ENCODE measurements at regions not wholly inside any gene's neighbourhood (a gene's known extent, or its start where the extent isn't known, plus 50 kb on each side); places are given as distances from the start of the nearest gene placed in this dataset.

- H3K9me3 ChIP-seq (ENCODE audit: control insufficient read depth in 2 of 2, low read length in 2 of 2), result no peaks in the 10 kb centered on the region
- H3K9ac ChIP-seq (ENCODE audit: low read length in 2 of 2), result no peak overlapping the region
- peaks cover 0 to 5% of the 10 kb centered on the region in 2 donors for H3K27me3 ChIP-seq (ENCODE audit: control insufficient read depth in 1 of 2, insufficient read depth in 2 of 2, low read length in 2 of 2)
- no peaks in the 10 kb centered on the region for H3K4me1 ChIP-seq (ENCODE audit: control insufficient read depth, insufficient read depth, low read length)
- no peak overlapping the region for H3K4me3 ChIP-seq (ENCODE audit: low read length in 2 of 2)
- H3K27ac ChIP-seq (ENCODE audit: low read length), result no peak overlapping the region
- no peaks in the 10 kb centered on the region for H3K36me3 ChIP-seq (ENCODE audit: control insufficient read depth in 2 of 2, insufficient read depth in 2 of 2, low read length in 2 of 2)
Measured at GRCh38 chr5:15073453-15073852, 201.9 kb upstream of the ANKH start.

- no peak overlapping the region for H3K27ac ChIP-seq (ENCODE audit: low read length)
- H3K27me3 ChIP-seq (ENCODE audit: control insufficient read depth in 1 of 2, insufficient read depth in 2 of 2, low read length in 2 of 2), result no peaks in the 10 kb centered on the region
- no peaks in the 10 kb centered on the region for H3K4me1 ChIP-seq (ENCODE audit: control insufficient read depth, insufficient read depth, low read length)
- no peak overlapping the region for H3K9ac ChIP-seq (ENCODE audit: low read length in 2 of 2)
- H3K9me3 ChIP-seq (ENCODE audit: control insufficient read depth in 2 of 2, low read length in 2 of 2), result no peaks in the 10 kb centered on the region
- no peak overlapping the region for H3K4me3 ChIP-seq (ENCODE audit: low read length in 2 of 2)
- no peaks in the 10 kb centered on the region for H3K36me3 ChIP-seq (ENCODE audit: control insufficient read depth in 2 of 2, insufficient read depth in 2 of 2, low read length in 2 of 2)
Measured at GRCh38 chr5:15070907-15071306, 199.3 kb upstream of the ANKH start.

GRCh38 chr5:15069407-15069905 is 197.9 kb upstream of the ANKH start:
- Histone ChIP-seq H3K9ac (ENCODE audit: low read length in 2 of 2) (no peak overlapping the region), H3K27me3 (ENCODE audit: control insufficient read depth in 1 of 2, insufficient read depth in 2 of 2, low read length in 2 of 2) (no peaks in the 10 kb centered on the region), H3K4me3 (ENCODE audit: low read length in 2 of 2) (no peak overlapping the region), H3K36me3 (ENCODE audit: control insufficient read depth in 2 of 2, insufficient read depth in 2 of 2, low read length in 2 of 2) (no peaks in the 10 kb centered on the region), H3K4me1 (ENCODE audit: control insufficient read depth, insufficient read depth, low read length) (no peaks in the 10 kb centered on the region), H3K27ac (ENCODE audit: low read length) (no peak overlapping the region), H3K9me3 (ENCODE audit: control insufficient read depth in 2 of 2, low read length in 2 of 2) (no peaks in the 10 kb centered on the region)

GRCh38 chr5:15065091-15065490 is 193.5 kb upstream of the ANKH start:
- Histone ChIP-seq H3K4me3 (ENCODE audit: low read length in 2 of 2) (no peak overlapping the region), H3K36me3 (ENCODE audit: control insufficient read depth in 2 of 2, insufficient read depth in 2 of 2, low read length in 2 of 2) (no peaks in the 10 kb centered on the region), H3K27ac (ENCODE audit: low read length) (no peak overlapping the region), H3K27me3 (ENCODE audit: control insufficient read depth in 1 of 2, insufficient read depth in 2 of 2, low read length in 2 of 2) (no peaks in the 10 kb centered on the region), H3K9ac (ENCODE audit: low read length in 2 of 2) (no peak overlapping the region), H3K4me1 (ENCODE audit: control insufficient read depth, insufficient read depth, low read length) (no peaks in the 10 kb centered on the region), H3K9me3 (ENCODE audit: control insufficient read depth in 2 of 2, low read length in 2 of 2) (no peaks in the 10 kb centered on the region)

- H3K36me3 ChIP-seq (ENCODE audit: control insufficient read depth in 2 of 2, insufficient read depth in 2 of 2, low read length in 2 of 2), result no peaks in the 10 kb centered on the region
- no peaks in the 10 kb centered on the region for H3K4me1 ChIP-seq (ENCODE audit: control insufficient read depth, insufficient read depth, low read length)
- no peaks in the 10 kb centered on the region for H3K9me3 ChIP-seq (ENCODE audit: control insufficient read depth in 2 of 2, low read length in 2 of 2)
- H3K9ac ChIP-seq (ENCODE audit: low read length in 2 of 2), result no peak overlapping the region
- H3K4me3 ChIP-seq (ENCODE audit: low read length in 2 of 2), result no peak overlapping the region
- H3K27ac ChIP-seq (ENCODE audit: low read length), result no peak overlapping the region
- no peaks in the 10 kb centered on the region for H3K27me3 ChIP-seq (ENCODE audit: control insufficient read depth in 1 of 2, insufficient read depth in 2 of 2, low read length in 2 of 2)
Measured at GRCh38 chr5:15064396-15064795, 192.8 kb upstream of the ANKH start.

- Histone ChIP-seq H3K4me3 (ENCODE audit: low read length in 2 of 2) (no peak overlapping the region), H3K9me3 (ENCODE audit: control insufficient read depth in 2 of 2, low read length in 2 of 2) (peaks cover 0 to 9% of the 10 kb centered on the region in 2 donors), H3K36me3 (ENCODE audit: control insufficient read depth in 2 of 2, insufficient read depth in 2 of 2, low read length in 2 of 2) (no peaks in the 10 kb centered on the region), H3K9ac (ENCODE audit: low read length in 2 of 2) (no peak overlapping the region), H3K27me3 (ENCODE audit: control insufficient read depth in 1 of 2, insufficient read depth in 2 of 2, low read length in 2 of 2) (no peaks in the 10 kb centered on the region), H3K27ac (ENCODE audit: low read length) (no peak overlapping the region), H3K4me1 (ENCODE audit: control insufficient read depth, insufficient read depth, low read length) (no peaks in the 10 kb centered on the region)
Measured at GRCh38 chr5:15056988-15057592, 185.5 kb upstream of the ANKH start.

GRCh38 chr5:15044521-15044920 is 172.9 kb upstream of the ANKH start:
- H3K9me3 ChIP-seq (ENCODE audit: control insufficient read depth in 2 of 2, low read length in 2 of 2), result no peaks in the 10 kb centered on the region
- H3K4me3 ChIP-seq (ENCODE audit: low read length in 2 of 2), result no peak overlapping the region
- H3K27me3 ChIP-seq (ENCODE audit: control insufficient read depth in 1 of 2, insufficient read depth in 2 of 2, low read length in 2 of 2), result no peaks in the 10 kb centered on the region
- H3K4me1 ChIP-seq (ENCODE audit: control insufficient read depth, insufficient read depth, low read length), result no peaks in the 10 kb centered on the region
- no peak overlapping the region for H3K27ac ChIP-seq (ENCODE audit: low read length)
- no peak overlapping the region for H3K9ac ChIP-seq (ENCODE audit: low read length in 2 of 2)
- no peaks in the 10 kb centered on the region for H3K36me3 ChIP-seq (ENCODE audit: control insufficient read depth in 2 of 2, insufficient read depth in 2 of 2, low read length in 2 of 2)

GRCh38 chr5:15037247-15037908 is 165.8 kb upstream of the ANKH start:
- H3K27ac ChIP-seq (ENCODE audit: low read length), result no peak overlapping the region
- H3K36me3 ChIP-seq (ENCODE audit: control insufficient read depth in 2 of 2, insufficient read depth in 2 of 2, low read length in 2 of 2), result no peaks in the 10 kb centered on the region
- no peaks in the 10 kb centered on the region for H3K4me1 ChIP-seq (ENCODE audit: control insufficient read depth, insufficient read depth, low read length)
- H3K9ac ChIP-seq (ENCODE audit: low read length in 2 of 2), result no peak overlapping the region
- peaks cover 2 to 5% of the 10 kb centered on the region in 2 donors for H3K9me3 ChIP-seq (ENCODE audit: control insufficient read depth in 2 of 2, low read length in 2 of 2)
- no peak overlapping the region for H3K4me3 ChIP-seq (ENCODE audit: low read length in 2 of 2)
- H3K27me3 ChIP-seq (ENCODE audit: control insufficient read depth in 1 of 2, insufficient read depth in 2 of 2, low read length in 2 of 2), result no peaks in the 10 kb centered on the region

GRCh38 chr5:15034379-15034778 is 162.8 kb upstream of the ANKH start:
- Histone ChIP-seq H3K4me1 (ENCODE audit: control insufficient read depth, insufficient read depth, low read length) (no peaks in the 10 kb centered on the region), H3K4me3 (ENCODE audit: low read length in 2 of 2) (no peak overlapping the region), H3K27ac (ENCODE audit: low read length) (no peak overlapping the region), H3K36me3 (ENCODE audit: control insufficient read depth in 2 of 2, insufficient read depth in 2 of 2, low read length in 2 of 2) (no peaks in the 10 kb centered on the region), H3K9me3 (ENCODE audit: control insufficient read depth in 2 of 2, low read length in 2 of 2) (peaks cover 2 to 5% of the 10 kb centered on the region in 2 donors), H3K9ac (ENCODE audit: low read length in 2 of 2) (no peak overlapping the region), H3K27me3 (ENCODE audit: control insufficient read depth in 1 of 2, insufficient read depth in 2 of 2, low read length in 2 of 2) (no peaks in the 10 kb centered on the region)

- peaks cover 3 to 10% of the 10 kb centered on the region in 2 donors for H3K27me3 ChIP-seq (ENCODE audit: control insufficient read depth in 1 of 2, insufficient read depth in 2 of 2, low read length in 2 of 2)
- no peaks in the 10 kb centered on the region for H3K4me1 ChIP-seq (ENCODE audit: control insufficient read depth, insufficient read depth, low read length)
- H3K9me3 ChIP-seq (ENCODE audit: control insufficient read depth in 2 of 2, low read length in 2 of 2), result no peaks in the 10 kb centered on the region
- no peak overlapping the region for H3K9ac ChIP-seq (ENCODE audit: low read length in 2 of 2)
- no peak overlapping the region for H3K4me3 ChIP-seq (ENCODE audit: low read length in 2 of 2)
- no peaks in the 10 kb centered on the region for H3K36me3 ChIP-seq (ENCODE audit: control insufficient read depth in 2 of 2, insufficient read depth in 2 of 2, low read length in 2 of 2)
- H3K27ac ChIP-seq (ENCODE audit: low read length), result no peak overlapping the region
Measured at GRCh38 chr5:15031180-15031579, 159.6 kb upstream of the ANKH start.

GRCh38 chr5:15027764-15028163 is 156.2 kb upstream of the ANKH start:
- no peaks in the 10 kb centered on the region for H3K36me3 ChIP-seq (ENCODE audit: control insufficient read depth in 2 of 2, insufficient read depth in 2 of 2, low read length in 2 of 2)
- H3K4me3 ChIP-seq (ENCODE audit: low read length in 2 of 2), result no peak overlapping the region
- no peak overlapping the region for H3K27ac ChIP-seq (ENCODE audit: low read length)
- no peak overlapping the region for H3K9ac ChIP-seq (ENCODE audit: low read length in 2 of 2)
- H3K4me1 ChIP-seq (ENCODE audit: control insufficient read depth, insufficient read depth, low read length), result no peaks in the 10 kb centered on the region
- H3K9me3 ChIP-seq (ENCODE audit: control insufficient read depth in 2 of 2, low read length in 2 of 2), result no peaks in the 10 kb centered on the region
- peaks cover 3 to 10% of the 10 kb centered on the region in 2 donors for H3K27me3 ChIP-seq (ENCODE audit: control insufficient read depth in 1 of 2, insufficient read depth in 2 of 2, low read length in 2 of 2)

Measured in stomach smooth muscle (tissue), 2 donors.